ENCODE measurements at regions not wholly inside any gene's neighbourhood (a gene's known extent, or its start where the extent isn't known, plus 50 kb on each side); places are given as distances from the start of the nearest gene placed in this dataset.

DNA sequence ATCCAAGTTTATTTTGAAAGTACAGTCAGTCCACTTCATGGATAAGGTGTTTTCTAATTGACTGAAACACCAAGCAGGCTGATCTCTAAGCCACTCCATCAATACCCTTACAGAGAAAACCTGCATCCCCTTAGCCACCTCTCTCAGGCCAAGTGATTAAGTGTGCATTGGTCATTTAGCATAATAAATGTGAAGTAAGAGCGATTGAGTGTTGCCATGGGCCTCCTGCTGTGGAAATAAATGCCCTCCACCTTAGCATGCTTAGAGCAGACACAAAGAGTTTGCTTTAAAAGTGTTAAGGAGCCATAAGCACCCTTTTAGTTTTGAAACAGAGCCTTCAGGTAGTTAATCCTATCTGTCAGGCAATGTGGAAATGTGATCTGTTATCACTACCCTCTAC is 386.5 kb downstream of the GPAT3 start:
- Histone ChIP-seq H2BK20ac (ENCODE audit: low read depth, low read length, poor library complexity, severe bottlenecking) (no peak overlapping the region), H3K79me2 (ENCODE audit: insufficient read depth, low read length) (no peaks in the 10 kb centered on the region), H4K91ac (ENCODE audit: insufficient read length, low read depth, low read length) (no peak overlapping the region), H3K23ac (ENCODE audit: insufficient read length, low read depth, low read length) (no peak overlapping the region), H4K20me1 (ENCODE audit: control insufficient read depth, insufficient read depth, insufficient read length) (no peaks in the 10 kb centered on the region), H4K5ac (ENCODE audit: insufficient read length, low read depth, low read length) (no peak overlapping the region), H3K9ac (ENCODE audit: extremely low read depth, insufficient read length, low read length) (no peak overlapping the region), H3K4ac (ENCODE audit: low read depth, low read length) (no peak overlapping the region), H3K4me2 (ENCODE audit: insufficient read depth, insufficient read length, low read length) (no peak overlapping the region), H2AK5ac (ENCODE audit: insufficient read length, low read length) (no peak overlapping the region), H2AFZ (ENCODE audit: low read length) (no peak overlapping the region), H4K8ac (replicated peaks; ENCODE audit: insufficient read length, low read depth, low read length) (no peak overlapping the region), H2BK120ac (ENCODE audit: low read depth, low read length, poor library complexity, severe bottlenecking) (no peak overlapping the region), H3K14ac (ENCODE audit: insufficient read depth, low read length) (no peak overlapping the region), H3K79me1 (ENCODE audit: insufficient read depth, low read depth, low read length, poor library complexity, severe bottlenecking) (no peaks in the 10 kb centered on the region), H3K9me3 (ENCODE audit: control insufficient read depth, low read depth, low read length) (no peaks in the 10 kb centered on the region), H3K23me2 (ENCODE audit: insufficient read length, low read depth, low read length, poor library complexity, severe bottlenecking) (no peaks in the 10 kb centered on the region), H3K27ac (ENCODE audit: insufficient read length, low read depth, low read length) (no peak overlapping the region), H3K56ac (ENCODE audit: insufficient read length, low read depth, low read length) (no peak overlapping the region), H2BK5ac (ENCODE audit: insufficient read length, low read length) (no peak overlapping the region), H2BK15ac (ENCODE audit: low read depth, low read length) (no peak overlapping the region), H3K4me1 (ENCODE audit: insufficient read depth, low read length) (peaks cover 2% of the 10 kb centered on the region; the same call in 1 of the 2 replicates), H3K27me3 (ENCODE audit: insufficient read depth, low read length) (no peaks in the 10 kb centered on the region), H3K18ac (ENCODE audit: insufficient read length, low read depth, low read length) (no peak overlapping the region), H3T11ph (ENCODE audit: low read length) (no peak overlapping the region), H2BK12ac (ENCODE audit: insufficient read length, low read depth, low read length) (no peak overlapping the region)
- Mint-ChIP-seq H3K4me1 (peaks cover 46 to 47% of the 10 kb centered on the region in 2 experiments), H3K4me3 (no peak overlapping the region), H3K9me3 (peaks cover 0 to 3% of the 10 kb centered on the region in 2 experiments; a peak in 1 of 5 replicates), H3K27me3 (ENCODE audit: low read depth) (peaks cover 19% of the 10 kb centered on the region), H3K27ac (no peak overlapping the region), H3K36me3 (ENCODE audit: insufficient read depth in 1 of 3, low read depth in 3 of 3) (peaks cover 0 to 4% (median 0%) of the 10 kb centered on the region in 3 experiments; a peak in 1 of 7 replicates)
- no CpG with 5 or more reads among the region's 1 CpG for WGBS (ENCODE audit: extremely low coverage, insufficient read length, low lambda C conversion rate)
- DNase-seq: peak; percentile 53
- TF ChIP-seq, protein P1, sequence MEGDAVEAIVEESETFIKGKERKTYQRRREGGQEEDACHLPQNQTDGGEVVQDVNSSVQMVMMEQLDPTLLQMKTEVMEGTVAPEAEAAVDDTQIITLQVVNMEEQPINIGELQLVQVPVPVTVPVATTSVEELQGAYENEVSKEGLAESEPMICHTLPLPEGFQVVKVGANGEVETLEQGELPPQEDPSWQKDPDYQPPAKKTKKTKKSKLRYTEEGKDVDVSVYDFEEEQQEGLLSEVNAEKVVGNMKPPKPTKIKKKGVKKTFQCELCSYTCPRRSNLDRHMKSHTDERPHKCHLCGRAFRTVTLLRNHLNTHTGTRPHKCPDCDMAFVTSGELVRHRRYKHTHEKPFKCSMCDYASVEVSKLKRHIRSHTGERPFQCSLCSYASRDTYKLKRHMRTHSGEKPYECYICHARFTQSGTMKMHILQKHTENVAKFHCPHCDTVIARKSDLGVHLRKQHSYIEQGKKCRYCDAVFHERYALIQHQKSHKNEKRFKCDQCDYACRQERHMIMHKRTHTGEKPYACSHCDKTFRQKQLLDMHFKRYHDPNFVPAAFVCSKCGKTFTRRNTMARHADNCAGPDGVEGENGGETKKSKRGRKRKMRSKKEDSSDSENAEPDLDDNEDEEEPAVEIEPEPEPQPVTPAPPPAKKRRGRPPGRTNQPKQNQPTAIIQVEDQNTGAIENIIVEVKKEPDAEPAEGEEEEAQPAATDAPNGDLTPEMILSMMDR (conservative IDR thresholded peaks at IDR 0.05): no peak
